CD4-positive, alpha-beta T cell (primary cell): ENCODE measurements at regions not wholly inside any gene's neighbourhood (a gene's known extent, or its start where the extent isn't known, plus 50 kb on each side); places are given as distances from the start of the nearest gene placed in this dataset.

Experiments
- ATAC-seq: fragments of 200-7000 bp; cut with Tn5 transposase; one replicate; pipeline ENCODE4 v1.10.0; 2022; ENCODE audit warnings: mild to moderate bottlenecking; ENCODE audit not compliant: poor library complexity
- CTCF ChIA-PET: fragments of 350-600 bp; sonication (Branson Sonifier 250); formaldehyde crosslinking; loops from one replicate; lab custom pipeline; 2021; ENCODE audit warnings: antibody characterized with exemption, inconsistent platforms; lab: Charles Lee
- POLR2A ChIA-PET: fragments of 350-600 bp; sonication (Branson Sonifier 250); formaldehyde crosslinking; loops from one replicate; lab custom pipeline; 2021; ENCODE audit warnings: antibody characterized with exemption, inconsistent platforms; lab: Charles Lee
- DNase-seq, 14 experiments: peaks; one replicate each; pipeline ENCODE4 v3.0.0-alpha.2; 2013 to 2020; ENCODE audit warnings: mixed read lengths in 2 of 14
- H3K27ac ChIP-seq, 2 donors: one replicate each; pipeline versions ENCODE4 v1.5.1 to v1.7.0; 2013; ENCODE audit warnings: low read length in 2 of 2, low read depth in 1 of 2, mild to moderate bottlenecking in 1 of 2
- H3K27me3 ChIP-seq, 2 experiments: 1 replicate in 1 of 2; 2 replicates in 1 of 2; pipeline versions ENCODE4 v1.6.1 to v1.7.0; 2013; ENCODE audit warnings: low read length in 2 of 2, control low read depth in 1 of 2, mild to moderate bottlenecking in 1 of 2, moderate library complexity in 1 of 2; ENCODE audit not compliant: insufficient read depth in 2 of 2, control insufficient read depth in 1 of 2
- H3K36me3 ChIP-seq: one replicate; pipeline ENCODE4 v1.6.1; 2013; ENCODE audit warnings: low read length, control low read depth; ENCODE audit not compliant: insufficient read depth
- H3K4me1 ChIP-seq: one replicate; pipeline ENCODE4 v1.6.1; 2013; ENCODE audit warnings: low read length, control low read depth; ENCODE audit not compliant: insufficient read depth
- H3K4me3 ChIP-seq: one replicate; pipeline ENCODE4 v1.5.1; 2013; ENCODE audit warnings: mild to moderate bottlenecking, low read length, moderate library complexity
- H3K9me3 ChIP-seq, 2 experiments: 1 replicate in 1 of 2; 2 replicates in 1 of 2; pipeline versions ENCODE4 v1.6.1 to v1.7.0; 2013; ENCODE audit warnings: low read length in 2 of 2, mild to moderate bottlenecking in 2 of 2, control low read depth in 1 of 2, moderate library complexity in 1 of 2; ENCODE audit not compliant: control insufficient read depth in 1 of 2, insufficient read depth in 1 of 2
- H3K27ac Mint-ChIP-seq: one replicate; pipeline ENCODE4 v1.8.0; 2020; ENCODE audit warnings: mixed read lengths
- H3K27me3 Mint-ChIP-seq: one replicate; pipeline ENCODE4 v1.8.0; 2021; ENCODE audit warnings: mixed read lengths
- H3K36me3 Mint-ChIP-seq: one replicate; pipeline ENCODE4 v1.8.0; 2021; ENCODE audit warnings: low read depth, mixed read lengths
- H3K4me1 Mint-ChIP-seq: one replicate; pipeline ENCODE4 v1.8.0; 2021; ENCODE audit warnings: low read depth, mixed read lengths
- H3K4me3 Mint-ChIP-seq: one replicate; pipeline ENCODE4 v1.8.0; 2020; ENCODE audit warnings: mild to moderate bottlenecking, mixed read lengths
- H3K9me3 Mint-ChIP-seq: one replicate; pipeline ENCODE4 v1.8.0; 2020; ENCODE audit warnings: mixed read lengths
- intact Hi-C, 2 experiments: fragments of 100-400 bp; cut with DNase I in 1 of 2; cut with micrococcal nuclease in 1 of 2; formaldehyde crosslinking; loops; one replicate each; pipeline versions ENCODE4 v1.15.1 to v1.9.0; 2023 to 2025; cut with DNase I, micrococcal nuclease
- TF ChIP-seq, protein P1 (sequence below): fragments of 200-600 bp; IDR thresholded peaks from one replicate; pipeline ENCODE4 v1.8.0; 2022; ENCODE audit warnings: antibody characterized with exemption, mild to moderate bottlenecking

DNA sequence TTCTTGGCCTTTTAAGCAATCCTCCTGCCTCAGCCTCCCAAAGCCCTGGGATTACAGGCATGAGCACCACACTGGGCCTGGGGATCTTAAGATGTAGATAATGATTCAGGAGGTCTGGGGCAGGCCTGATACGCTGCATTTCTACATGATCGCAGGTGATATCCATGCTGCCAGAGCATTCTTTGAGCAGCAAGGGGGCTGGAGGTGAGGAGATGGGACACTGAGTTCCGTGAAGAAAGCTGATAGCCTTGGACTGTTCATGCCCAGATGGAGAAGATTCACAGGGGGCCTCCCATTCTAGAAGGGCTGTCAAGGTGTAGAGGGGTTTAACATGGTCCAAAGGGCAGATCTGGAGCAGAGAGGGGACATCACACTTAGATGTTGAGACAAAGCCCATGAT is 480.3 kb downstream of the RPS24 start:
- intact Hi-C loops = loop anchor here in 1 of 2 experiments (10.0 kb wide), 1 partner anchor 681 kb away; no protein-coding TSS in a partner anchor
- TF ChIP-seq, protein P1, sequence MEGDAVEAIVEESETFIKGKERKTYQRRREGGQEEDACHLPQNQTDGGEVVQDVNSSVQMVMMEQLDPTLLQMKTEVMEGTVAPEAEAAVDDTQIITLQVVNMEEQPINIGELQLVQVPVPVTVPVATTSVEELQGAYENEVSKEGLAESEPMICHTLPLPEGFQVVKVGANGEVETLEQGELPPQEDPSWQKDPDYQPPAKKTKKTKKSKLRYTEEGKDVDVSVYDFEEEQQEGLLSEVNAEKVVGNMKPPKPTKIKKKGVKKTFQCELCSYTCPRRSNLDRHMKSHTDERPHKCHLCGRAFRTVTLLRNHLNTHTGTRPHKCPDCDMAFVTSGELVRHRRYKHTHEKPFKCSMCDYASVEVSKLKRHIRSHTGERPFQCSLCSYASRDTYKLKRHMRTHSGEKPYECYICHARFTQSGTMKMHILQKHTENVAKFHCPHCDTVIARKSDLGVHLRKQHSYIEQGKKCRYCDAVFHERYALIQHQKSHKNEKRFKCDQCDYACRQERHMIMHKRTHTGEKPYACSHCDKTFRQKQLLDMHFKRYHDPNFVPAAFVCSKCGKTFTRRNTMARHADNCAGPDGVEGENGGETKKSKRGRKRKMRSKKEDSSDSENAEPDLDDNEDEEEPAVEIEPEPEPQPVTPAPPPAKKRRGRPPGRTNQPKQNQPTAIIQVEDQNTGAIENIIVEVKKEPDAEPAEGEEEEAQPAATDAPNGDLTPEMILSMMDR = no peak
- CTCF ChIA-PET = no interaction called here

DNA sequence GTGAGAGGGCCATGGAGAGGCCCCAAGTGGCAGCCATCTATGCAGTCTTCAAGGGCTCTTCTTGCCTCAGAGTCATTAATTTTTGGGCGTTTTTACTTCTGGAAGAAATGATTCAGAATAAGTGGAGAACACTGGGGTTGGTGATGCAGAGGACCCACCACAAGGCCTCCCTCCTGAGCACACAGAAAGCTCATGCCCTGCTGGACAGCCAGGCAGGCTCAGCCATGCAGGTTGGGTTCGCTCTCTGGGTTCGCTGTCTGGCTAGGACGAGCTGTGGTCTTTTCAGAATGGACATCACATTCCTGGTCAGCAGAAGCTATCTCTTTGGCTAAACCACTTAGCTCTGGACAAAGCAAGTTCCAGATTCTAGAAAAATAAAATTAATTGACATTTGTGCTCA is 480.8 kb downstream of the RPS24 start:
- H3K9me3 Mint-ChIP-seq = no peaks in the 10 kb centered on the region
- intact Hi-C loops = loop anchor here in 1 of 2 experiments (10.0 kb wide), 1 partner anchor 680 kb away; no protein-coding TSS in a partner anchor

More for the DNA sequence above, 480.3 kb downstream of the RPS24 start:
- Mint-ChIP-seq H3K4me1 (no peaks in the 10 kb centered on the region), H3K4me3 (no peak overlapping the region), H3K9me3 (no peaks in the 10 kb centered on the region), H3K27me3 (no peaks in the 10 kb centered on the region), H3K27ac (no peak overlapping the region), H3K36me3 (no peaks in the 10 kb centered on the region)
- Histone ChIP-seq H3K9me3 (no peaks in the 10 kb centered on the region), H3K4me1 (no peaks in the 10 kb centered on the region), H3K4me3 (no peak overlapping the region), H3K27ac (no peak overlapping the region), H3K36me3 (no peaks in the 10 kb centered on the region), H3K27me3 (peaks cover 0 to 2% of the 10 kb centered on the region in 2 experiments)
- DNase-seq (no peak), ATAC-seq (no peak)
- POLR2A ChIA-PET = no interaction called here

DNA sequence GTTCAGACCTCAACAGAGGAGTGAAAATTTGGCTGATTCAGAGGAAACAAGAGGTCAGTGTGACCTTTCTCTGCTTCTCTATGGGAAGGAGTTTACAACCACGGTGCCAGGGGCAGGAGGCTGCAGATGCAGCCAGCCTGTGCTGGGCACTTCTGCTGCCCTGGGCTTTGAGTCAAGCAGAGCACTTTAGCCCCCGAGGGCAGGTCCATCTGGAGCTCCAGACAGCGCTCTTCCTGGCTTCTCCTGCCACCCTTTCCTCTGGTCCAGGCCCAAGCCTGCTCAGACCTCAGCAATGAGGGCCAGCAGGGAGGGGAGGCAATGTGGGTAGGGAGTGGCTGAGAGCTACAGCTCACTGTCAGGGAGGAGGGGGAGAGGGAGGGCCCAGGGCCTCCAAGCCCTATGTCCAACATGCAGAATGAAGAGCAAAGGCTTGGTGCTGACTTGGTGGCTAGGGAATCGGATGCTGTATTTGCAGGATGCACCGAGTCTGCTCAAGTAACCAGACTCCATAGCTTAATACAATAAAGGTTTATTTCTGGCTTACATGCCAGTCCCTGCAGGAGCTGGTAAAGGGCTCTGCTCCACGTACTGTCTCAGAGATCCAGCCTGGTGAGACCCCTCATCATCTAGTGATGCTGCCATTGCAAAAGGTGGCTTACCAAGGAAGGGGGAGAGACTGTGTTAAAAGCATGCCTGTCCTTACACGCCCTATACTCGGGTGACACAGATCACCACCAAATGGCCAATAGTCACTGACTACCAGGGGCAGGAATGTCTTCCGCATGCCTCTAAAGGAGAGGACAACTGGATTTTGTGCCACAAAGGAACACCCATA is 481.6 kb downstream of the RPS24 start:
- Histone ChIP-seq H3K36me3 (no peaks in the 10 kb centered on the region), H3K27ac (no peak overlapping the region), H3K4me3 (no peak overlapping the region), H3K27me3 (peaks cover 0 to 2% of the 10 kb centered on the region in 2 experiments), H3K4me1 (no peaks in the 10 kb centered on the region), H3K9me3 (no peaks in the 10 kb centered on the region)
- Mint-ChIP-seq H3K36me3 (no peaks in the 10 kb centered on the region), H3K4me1 (no peaks in the 10 kb centered on the region), H3K27me3 (no peaks in the 10 kb centered on the region), H3K9me3 (no peaks in the 10 kb centered on the region), H3K4me3 (no peak overlapping the region), H3K27ac (no peak overlapping the region)
- ChIA-PET POLR2A (no interaction called here), CTCF (no interaction called here)
- DNase-seq = no peak
- TF ChIP-seq, protein P1 = no peak
- no peak for ATAC-seq
- intact Hi-C loops = loop anchor here in 1 of 2 experiments (10.0 kb wide), 1 partner anchor 680 kb away; no protein-coding TSS in a partner anchor

More for the DNA sequence above, 480.8 kb downstream of the RPS24 start:
- ATAC-seq = no peak
- H3K4me3 Mint-ChIP-seq = no peak overlapping the region
- Histone ChIP-seq H3K4me3 (no peak overlapping the region), H3K27me3 (peaks cover 0 to 2% of the 10 kb centered on the region in 2 experiments), H3K36me3 (no peaks in the 10 kb centered on the region), H3K4me1 (no peaks in the 10 kb centered on the region), H3K9me3 (no peaks in the 10 kb centered on the region), H3K27ac (no peak overlapping the region)
- no peaks in the 10 kb centered on the region for H3K36me3 Mint-ChIP-seq
- H3K27me3 Mint-ChIP-seq = no peaks in the 10 kb centered on the region
- POLR2A ChIA-PET = no interaction called here
- CTCF ChIA-PET = no interaction called here
- no peaks in the 10 kb centered on the region for H3K4me1 Mint-ChIP-seq
- DNase-seq = no peak
- no peak overlapping the region for H3K27ac Mint-ChIP-seq
- TF ChIP-seq, protein P1 = no peak
